Gastrocnemius medialis (tissue), 4 donors: ENCODE measurements at regions not wholly inside any gene's neighbourhood (a gene's known extent, or its start where the extent isn't known, plus 50 kb on each side); places are given as distances from the start of the nearest gene placed in this dataset.

Experiments
- POLR2A ChIP-seq, 2 donors: fragments of 450-650 bp; IDR thresholded peaks; one replicate each; pipeline ENCODE4 v1.6.1; 2017; ENCODE audit warnings: antibody characterized with exemption in 2 of 2, mild to moderate bottlenecking in 2 of 2, moderate library complexity in 2 of 2
- TF ChIP-seq, protein P1 (sequence below), 5 experiments: fragments of 450-650 bp in 3 of 5; fragments of 200-600 bp in 2 of 5; sonication (generic) in 2 of 5; IDR thresholded peaks in 4 of 5; conservative IDR thresholded peaks in 1 of 5; 1 replicate in 4 of 5; 2 replicates in 1 of 5; pipeline ENCODE4 v1.5.1; 2016 to 2019; ENCODE audit warnings: antibody characterized with exemption in 5 of 5, mild to moderate bottlenecking in 3 of 5, moderate library complexity in 3 of 5

DNA sequence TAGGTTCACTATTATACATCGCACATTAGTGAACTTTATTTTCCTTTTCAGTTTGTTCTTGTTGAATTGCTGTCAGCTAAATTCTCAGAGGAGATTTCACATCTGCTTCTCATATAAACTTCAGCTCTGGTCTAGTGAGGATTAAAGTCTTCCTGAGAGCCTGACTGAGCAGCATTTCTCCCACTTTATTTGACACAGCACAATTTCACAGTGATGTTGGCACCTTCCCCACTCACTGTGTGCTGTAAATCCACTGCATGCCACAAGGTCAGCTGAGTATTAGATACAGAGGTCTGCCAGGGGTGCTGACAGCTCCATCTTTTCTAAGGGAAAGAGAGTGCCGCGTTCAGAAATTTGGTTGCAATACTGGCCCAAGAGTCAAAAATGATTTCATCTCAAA is 567.4 kb downstream of the PRR16 start:
- TF ChIP-seq, protein P1, sequence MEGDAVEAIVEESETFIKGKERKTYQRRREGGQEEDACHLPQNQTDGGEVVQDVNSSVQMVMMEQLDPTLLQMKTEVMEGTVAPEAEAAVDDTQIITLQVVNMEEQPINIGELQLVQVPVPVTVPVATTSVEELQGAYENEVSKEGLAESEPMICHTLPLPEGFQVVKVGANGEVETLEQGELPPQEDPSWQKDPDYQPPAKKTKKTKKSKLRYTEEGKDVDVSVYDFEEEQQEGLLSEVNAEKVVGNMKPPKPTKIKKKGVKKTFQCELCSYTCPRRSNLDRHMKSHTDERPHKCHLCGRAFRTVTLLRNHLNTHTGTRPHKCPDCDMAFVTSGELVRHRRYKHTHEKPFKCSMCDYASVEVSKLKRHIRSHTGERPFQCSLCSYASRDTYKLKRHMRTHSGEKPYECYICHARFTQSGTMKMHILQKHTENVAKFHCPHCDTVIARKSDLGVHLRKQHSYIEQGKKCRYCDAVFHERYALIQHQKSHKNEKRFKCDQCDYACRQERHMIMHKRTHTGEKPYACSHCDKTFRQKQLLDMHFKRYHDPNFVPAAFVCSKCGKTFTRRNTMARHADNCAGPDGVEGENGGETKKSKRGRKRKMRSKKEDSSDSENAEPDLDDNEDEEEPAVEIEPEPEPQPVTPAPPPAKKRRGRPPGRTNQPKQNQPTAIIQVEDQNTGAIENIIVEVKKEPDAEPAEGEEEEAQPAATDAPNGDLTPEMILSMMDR (IDR thresholded peaks at IDR 0.05 in 4 of 5, conservative IDR thresholded peaks at IDR 0.05 in 1 of 5), result no peak
- TF ChIP-seq POLR2A (IDR thresholded peaks at IDR 0.05), result no peak
